GM18517 (cell line): ENCODE measurements at regions not wholly inside any gene's neighbourhood (a gene's known extent, or its start where the extent isn't known, plus 50 kb on each side); places are given as distances from the start of the nearest gene placed in this dataset.
"Not testable (repeated sequence)": the region's sequence is repeated elsewhere in the genome, so short reads cannot be mapped to it uniquely, and the experiment has no call there.

Experiments
- ATAC-seq: cut with Tn5 transposase; IDR thresholded peaks from one replicate; pipeline ENCODE4 v1.9.1; 2021; ENCODE audit warnings: mild to moderate bottlenecking, moderate library complexity; ENCODE audit not compliant: unreplicated experiment

DNA sequence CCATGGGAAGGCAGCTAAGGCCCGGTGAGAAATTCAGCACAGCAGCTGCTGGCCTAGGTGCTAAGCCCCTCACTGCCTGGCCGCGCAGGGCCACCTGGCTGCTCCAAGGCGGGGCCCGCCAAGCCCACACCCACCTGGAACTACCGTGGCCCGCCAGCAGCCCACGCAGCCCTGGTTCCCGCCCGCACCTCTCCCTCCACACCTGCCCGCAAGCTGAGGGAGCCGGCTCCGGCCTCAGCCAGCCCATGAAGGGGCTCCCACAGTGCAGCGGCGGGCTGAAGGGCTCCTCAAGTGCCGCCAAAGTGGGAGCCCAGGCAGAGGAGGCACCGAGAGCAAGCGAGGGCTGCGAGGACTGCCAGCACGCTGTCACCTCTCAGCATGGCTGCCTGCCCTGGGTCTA is 146.9 kb upstream of the APOOL start:
- ATAC-seq = not testable (repeated sequence)

DNA sequence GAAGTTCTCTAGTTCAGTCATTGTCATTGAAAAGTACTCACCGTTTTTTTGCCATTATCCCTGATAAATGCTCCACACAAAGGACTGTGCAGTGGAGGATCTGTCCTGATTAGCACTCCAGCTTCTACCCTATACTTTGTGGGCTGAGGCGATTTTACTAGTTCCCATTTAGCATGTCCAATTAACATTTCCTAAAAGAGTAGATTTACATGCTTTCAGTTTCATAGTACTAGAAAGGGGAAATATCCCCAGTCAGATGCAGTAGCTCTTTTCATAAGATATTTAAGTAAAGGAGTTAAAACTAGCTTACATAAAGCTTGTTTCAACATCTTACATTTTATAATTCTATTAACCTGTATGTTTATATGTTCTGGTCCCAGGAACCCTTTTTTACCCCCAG is 144.9 kb upstream of the APOOL start:
- not testable (repeated sequence) for ATAC-seq

DNA sequence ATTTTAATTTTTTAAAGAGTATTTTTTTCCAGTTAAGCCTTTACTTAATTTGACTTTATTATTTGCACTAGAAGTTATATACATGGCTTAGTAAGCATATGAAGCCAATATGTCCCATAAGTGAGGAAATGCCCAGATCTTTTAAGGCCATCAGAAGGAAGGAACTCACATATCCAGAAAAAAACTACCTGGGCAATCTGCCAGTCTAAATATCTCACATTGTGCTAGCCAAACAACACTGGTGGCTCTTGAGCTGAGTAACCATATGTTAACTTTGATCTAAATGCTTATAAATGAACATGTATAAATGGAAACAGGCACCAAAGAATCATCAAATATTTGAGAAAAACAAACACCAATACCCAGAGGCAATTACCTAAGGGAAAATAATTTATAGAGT is 138.6 kb upstream of the APOOL start:
- no peak for ATAC-seq

GRCh38 chrX:84870281-84870680 is 133.4 kb upstream of the APOOL start:
- not testable (repeated sequence) for ATAC-seq

- ATAC-seq = not testable (repeated sequence)
Observed at GRCh38 chrX:84872160-84872771, 131.4 kb upstream of the APOOL start.

DNA sequence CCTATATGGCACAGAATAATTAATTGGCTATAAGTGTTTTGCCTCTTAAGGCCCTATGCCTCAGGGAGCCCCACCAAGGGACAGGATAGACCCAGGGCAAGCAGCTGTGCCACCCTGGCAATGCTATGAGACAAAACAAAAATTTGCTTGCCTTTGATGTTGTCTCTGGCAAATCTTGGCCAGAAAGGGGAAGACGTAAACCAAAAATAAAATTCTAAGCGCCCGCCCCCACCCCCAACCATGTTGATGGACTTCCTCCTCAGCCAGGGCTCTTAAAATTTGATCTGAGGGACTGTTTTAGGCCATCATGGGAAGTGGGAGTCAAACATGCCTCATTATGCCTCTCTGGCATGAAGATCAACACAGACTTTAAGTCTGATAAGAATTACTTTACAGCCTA is 130.5 kb upstream of the APOOL start:
- ATAC-seq = no peak

DNA sequence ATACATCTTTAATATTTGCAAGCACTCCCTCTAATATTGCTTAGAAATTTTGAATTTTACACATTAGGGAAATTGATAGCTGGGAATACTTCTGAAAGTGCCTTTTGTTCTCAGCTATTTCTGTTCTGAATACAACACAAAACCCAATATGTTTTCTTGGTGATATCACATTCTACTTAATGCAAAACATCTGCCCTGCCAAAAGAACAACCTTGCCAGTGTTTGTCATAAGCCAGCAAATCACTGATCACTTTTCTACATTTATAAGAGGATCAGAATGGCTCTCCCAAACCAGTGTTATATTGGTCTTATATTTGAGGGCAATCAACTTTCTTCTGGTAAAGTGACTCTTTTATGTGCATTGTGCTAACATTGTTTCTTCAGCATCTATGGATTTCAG is 126.8 kb upstream of the APOOL start:
- ATAC-seq = no peak

DNA sequence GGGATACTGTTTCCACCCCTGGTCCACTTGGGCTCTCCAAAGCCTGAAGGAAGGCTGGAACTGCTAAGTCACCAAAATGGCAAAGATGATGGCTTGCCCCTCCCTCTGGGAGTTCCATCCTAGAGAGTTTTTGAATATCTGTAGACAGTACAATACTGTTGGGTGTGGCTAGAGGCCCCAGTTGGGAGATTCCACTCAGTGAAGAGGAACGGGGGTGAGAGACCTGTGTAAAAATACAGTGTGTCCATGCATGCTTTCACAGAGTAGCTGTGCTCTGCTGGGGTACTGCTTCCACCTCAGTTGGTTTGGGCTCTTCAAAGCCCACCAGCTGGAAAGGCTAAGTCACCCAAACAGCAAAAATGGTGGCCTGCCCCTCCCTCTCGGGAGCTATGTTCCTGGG is 109.8 kb upstream of the APOOL start:
- no peak for ATAC-seq

- no peak for ATAC-seq
Observed at GRCh38 chrX:84907324-84907968, 96.2 kb upstream of the APOOL start.

GRCh38 chrX:84909151-84909550 is 94.5 kb upstream of the APOOL start:
- no peak for ATAC-seq

DNA sequence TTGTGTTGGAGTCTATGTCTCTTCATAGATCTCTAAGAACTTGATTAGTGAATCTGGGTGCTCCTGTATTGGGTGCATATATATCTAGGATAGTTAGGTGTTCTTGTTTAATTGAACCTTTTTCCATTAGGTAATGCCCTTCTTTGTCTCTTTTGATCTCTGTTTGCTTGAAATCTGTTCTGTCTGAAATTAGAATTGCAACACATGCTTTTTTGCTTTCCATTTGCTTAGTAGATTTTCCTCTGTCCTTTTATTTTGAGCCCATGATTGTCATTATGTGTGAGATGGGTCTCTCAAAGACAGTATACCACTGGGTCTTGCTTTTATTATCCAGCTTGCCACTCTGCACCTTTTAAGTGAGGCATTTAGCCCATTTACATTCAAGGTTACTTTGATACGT is 79.1 kb upstream of the APOOL start:
- no peak for ATAC-seq

- no peak for ATAC-seq
Observed at GRCh38 chrX:84932814-84933213, 70.9 kb upstream of the APOOL start.

GRCh38 chrX:84933956-84934556 is 69.6 kb upstream of the APOOL start:
- ATAC-seq = no peak
